IMR-90 (cell line): ENCODE measurements at regions not wholly inside any gene's neighbourhood (a gene's known extent, or its start where the extent isn't known, plus 50 kb on each side); places are given as distances from the start of the nearest gene placed in this dataset.

Source experiments
- BHLHE40 ChIP-seq: fragments of 150-350 bp; IDR thresholded peaks from 2 replicates; pipeline ENCODE4 v1.6.1; 2016; ENCODE audit warnings: mild to moderate bottlenecking, low read depth, low read length
- CEBPB ChIP-seq: IDR thresholded peaks from 2 replicates; pipeline ENCODE4 v1.6.1; 2012; ENCODE audit warnings: low read depth, low read length, improper control_type of control experiment
- CHD1 ChIP-seq: IDR thresholded peaks from 2 replicates; pipeline ENCODE4 v1.6.1; 2012; ENCODE audit warnings: low read depth, low read length, improper control_type of control experiment
- MAFK ChIP-seq: IDR thresholded peaks from 2 replicates; pipeline ENCODE4 v1.6.1; 2012; ENCODE audit warnings: low read depth, low read length, improper control_type of control experiment
- MAZ ChIP-seq: IDR thresholded peaks from 2 replicates; pipeline ENCODE4 v1.6.1; 2012; ENCODE audit warnings: low read depth, mild to moderate bottlenecking, low read length, improper control_type of control experiment, moderate library complexity, borderline replicate concordance
- MXI1 ChIP-seq: IDR thresholded peaks from 2 replicates; pipeline ENCODE4 v1.6.1; 2012; ENCODE audit warnings: low read depth, mild to moderate bottlenecking, low read length, moderate library complexity, borderline replicate concordance
- POLR2A ChIP-seq: IDR thresholded peaks from 2 replicates; pipeline ENCODE4 v1.6.1; 2012; ENCODE audit warnings: mild to moderate bottlenecking, low read depth, low read length
- RAD21 ChIP-seq: IDR thresholded peaks from 2 replicates; pipeline ENCODE4 v1.6.1; 2012; ENCODE audit warnings: low read length, improper control_type of control experiment
- RFX5 ChIP-seq: IDR thresholded peaks from 2 replicates; pipeline ENCODE4 v1.8.0; 2012; ENCODE audit warnings: low read depth, mild to moderate bottlenecking, low read length, moderate library complexity
- SMC3 ChIP-seq: fragments of 150-350 bp; IDR thresholded peaks from 2 replicates; pipeline ENCODE4 v1.6.1; 2016; ENCODE audit warnings: low read depth, mild to moderate bottlenecking, antibody characterized with exemption, low read length, moderate library complexity
- TF ChIP-seq, protein P1 (sequence below): conservative IDR thresholded peaks from 2 replicates; pipeline ENCODE4 v1.5.1; 2012; ENCODE audit warnings: mild to moderate bottlenecking, low read depth, low read length, improper control_type of control experiment
- TF ChIP-seq, protein P2 (sequence below): fragments of 150-350 bp; IDR thresholded peaks from 2 replicates; pipeline ENCODE4 v1.6.1; 2017; ENCODE audit warnings: mild to moderate bottlenecking, antibody characterized with exemption, low read length, low read depth
- TF ChIP-seq, protein P3 (sequence below): fragments of 150-350 bp; IDR thresholded peaks from 2 replicates; pipeline ENCODE4 v1.6.1; 2016; ENCODE audit warnings: low read depth, mild to moderate bottlenecking, low read length, moderate library complexity, borderline replicate concordance

DNA sequence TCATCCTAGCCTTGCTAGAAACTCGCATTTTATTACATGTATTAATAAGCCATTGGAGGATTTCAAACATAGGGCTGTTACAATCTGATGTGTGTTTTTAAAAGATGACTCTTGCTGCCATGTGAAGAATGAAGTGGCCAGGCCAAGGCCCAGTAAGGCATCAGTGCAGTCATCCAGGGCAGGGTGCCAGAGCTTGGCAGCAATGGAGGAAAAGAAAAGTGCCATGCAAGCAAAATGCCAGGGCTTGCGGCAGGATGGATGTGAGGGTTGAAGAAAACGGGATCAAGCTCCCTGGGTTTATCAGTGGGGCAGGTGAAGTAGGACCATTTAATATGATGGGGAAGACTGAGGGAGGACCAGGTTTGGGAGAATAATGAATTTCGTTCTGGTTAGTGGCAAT is 183.6 kb downstream of the MINAR1 start:
- no peak for TF ChIP-seq POLR2A
- TF ChIP-seq MXI1 = no peak
- no peak for TF ChIP-seq RAD21
- TF ChIP-seq, protein P1, sequence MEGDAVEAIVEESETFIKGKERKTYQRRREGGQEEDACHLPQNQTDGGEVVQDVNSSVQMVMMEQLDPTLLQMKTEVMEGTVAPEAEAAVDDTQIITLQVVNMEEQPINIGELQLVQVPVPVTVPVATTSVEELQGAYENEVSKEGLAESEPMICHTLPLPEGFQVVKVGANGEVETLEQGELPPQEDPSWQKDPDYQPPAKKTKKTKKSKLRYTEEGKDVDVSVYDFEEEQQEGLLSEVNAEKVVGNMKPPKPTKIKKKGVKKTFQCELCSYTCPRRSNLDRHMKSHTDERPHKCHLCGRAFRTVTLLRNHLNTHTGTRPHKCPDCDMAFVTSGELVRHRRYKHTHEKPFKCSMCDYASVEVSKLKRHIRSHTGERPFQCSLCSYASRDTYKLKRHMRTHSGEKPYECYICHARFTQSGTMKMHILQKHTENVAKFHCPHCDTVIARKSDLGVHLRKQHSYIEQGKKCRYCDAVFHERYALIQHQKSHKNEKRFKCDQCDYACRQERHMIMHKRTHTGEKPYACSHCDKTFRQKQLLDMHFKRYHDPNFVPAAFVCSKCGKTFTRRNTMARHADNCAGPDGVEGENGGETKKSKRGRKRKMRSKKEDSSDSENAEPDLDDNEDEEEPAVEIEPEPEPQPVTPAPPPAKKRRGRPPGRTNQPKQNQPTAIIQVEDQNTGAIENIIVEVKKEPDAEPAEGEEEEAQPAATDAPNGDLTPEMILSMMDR = no peak
- TF ChIP-seq MAFK = 0 out of 2 replicates have a peak, but pooled peaks have one; percentile 22
- TF ChIP-seq CHD1 = no peak
- no peak for TF ChIP-seq MAZ
- TF ChIP-seq CEBPB = no peak
- TF ChIP-seq, protein P2, sequence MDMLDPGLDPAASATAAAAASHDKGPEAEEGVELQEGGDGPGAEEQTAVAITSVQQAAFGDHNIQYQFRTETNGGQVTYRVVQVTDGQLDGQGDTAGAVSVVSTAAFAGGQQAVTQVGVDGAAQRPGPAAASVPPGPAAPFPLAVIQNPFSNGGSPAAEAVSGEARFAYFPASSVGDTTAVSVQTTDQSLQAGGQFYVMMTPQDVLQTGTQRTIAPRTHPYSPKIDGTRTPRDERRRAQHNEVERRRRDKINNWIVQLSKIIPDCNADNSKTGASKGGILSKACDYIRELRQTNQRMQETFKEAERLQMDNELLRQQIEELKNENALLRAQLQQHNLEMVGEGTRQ = no peak
- TF ChIP-seq SMC3 = no peak
- TF ChIP-seq, protein P3, sequence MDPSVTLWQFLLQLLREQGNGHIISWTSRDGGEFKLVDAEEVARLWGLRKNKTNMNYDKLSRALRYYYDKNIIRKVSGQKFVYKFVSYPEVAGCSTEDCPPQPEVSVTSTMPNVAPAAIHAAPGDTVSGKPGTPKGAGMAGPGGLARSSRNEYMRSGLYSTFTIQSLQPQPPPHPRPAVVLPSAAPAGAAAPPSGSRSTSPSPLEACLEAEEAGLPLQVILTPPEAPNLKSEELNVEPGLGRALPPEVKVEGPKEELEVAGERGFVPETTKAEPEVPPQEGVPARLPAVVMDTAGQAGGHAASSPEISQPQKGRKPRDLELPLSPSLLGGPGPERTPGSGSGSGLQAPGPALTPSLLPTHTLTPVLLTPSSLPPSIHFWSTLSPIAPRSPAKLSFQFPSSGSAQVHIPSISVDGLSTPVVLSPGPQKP = no peak
- TF ChIP-seq BHLHE40 = no peak
- TF ChIP-seq RFX5 = no peak
